MG63 (cell line): ENCODE measurements at regions not wholly inside any gene's neighbourhood (a gene's known extent, or its start where the extent isn't known, plus 50 kb on each side); places are given as distances from the start of the nearest gene placed in this dataset.
"Not testable (repeated sequence)": the region's sequence is repeated elsewhere in the genome, so short reads cannot be mapped to it uniquely, and the experiment has no call there.

ENCODE experiments used
- DNase-seq: peaks from one replicate; pipeline ENCODE4 v3.0.0-alpha.2; 2020
- H3K27me3 ChIP-seq: fragments of 250-450 bp; sonication (Bioruptor Pico); 2 replicates; pipeline ENCODE4 v1.5.1; 2020; ENCODE audit warnings: mild to moderate bottlenecking, moderate library complexity
- H3K36me3 ChIP-seq: fragments of 250-450 bp; sonication (Bioruptor Pico); 2 replicates; pipeline ENCODE4 v1.5.1; 2020; ENCODE audit warnings: mild to moderate bottlenecking, moderate library complexity
- H3K4me3 ChIP-seq: fragments of 250-450 bp; sonication (Bioruptor Pico); 2 replicates; pipeline ENCODE4 v1.5.1; 2020; ENCODE audit warnings: mild to moderate bottlenecking, moderate library complexity
- H3K9me3 ChIP-seq: fragments of 250-450 bp; sonication (Bioruptor Pico); 2 replicates; pipeline ENCODE4 v1.5.1; 2020; ENCODE audit warnings: mild to moderate bottlenecking, moderate library complexity

GRCh38 chr12:13924286-13924685 is 57.1 kb downstream of the GRIN2B start:
- no peaks in the 10 kb centered on the region for H3K27me3 ChIP-seq
- H3K4me3 ChIP-seq = no peak overlapping the region
- H3K9me3 ChIP-seq = no peaks in the 10 kb centered on the region
- no peak for DNase-seq
- no peaks in the 10 kb centered on the region for H3K36me3 ChIP-seq

- H3K27me3 ChIP-seq = no peaks in the 10 kb centered on the region
- no peak overlapping the region for H3K4me3 ChIP-seq
- H3K36me3 ChIP-seq = no peaks in the 10 kb centered on the region
- no peak for DNase-seq
- no peaks in the 10 kb centered on the region for H3K9me3 ChIP-seq
Measured at GRCh38 chr12:13918897-13919296, 62.5 kb downstream of the GRIN2B start.

GRCh38 chr12:13915096-13915495 is 66.3 kb downstream of the GRIN2B start:
- DNase-seq = no peak
- no peak overlapping the region for H3K4me3 ChIP-seq
- H3K36me3 ChIP-seq = no peaks in the 10 kb centered on the region
- H3K27me3 ChIP-seq = no peaks in the 10 kb centered on the region
- no peaks in the 10 kb centered on the region for H3K9me3 ChIP-seq

- no peak overlapping the region for H3K4me3 ChIP-seq
- DNase-seq = no peak
Measured at GRCh38 chr12:13913371-13913770, 68.0 kb downstream of the GRIN2B start.

GRCh38 chr12:13911756-13912554 is 69.4 kb downstream of the GRIN2B start:
- Histone ChIP-seq H3K9me3 (no peaks in the 10 kb centered on the region), H3K27me3 (no peaks in the 10 kb centered on the region), H3K36me3 (no peaks in the 10 kb centered on the region), H3K4me3 (no peak overlapping the region)
- DNase-seq = no peak

More at GRCh38 chr12:13913371-13913770, 68.0 kb downstream of the GRIN2B start:
- no peaks in the 10 kb centered on the region for H3K36me3 ChIP-seq
- H3K9me3 ChIP-seq = no peaks in the 10 kb centered on the region
- H3K27me3 ChIP-seq = no peaks in the 10 kb centered on the region

- Histone ChIP-seq H3K9me3 (peaks cover 2% of the 10 kb centered on the region), H3K36me3 (no peaks in the 10 kb centered on the region), H3K27me3 (no peaks in the 10 kb centered on the region), H3K4me3 (no peak overlapping the region)
- DNase-seq = no peak
Measured at GRCh38 chr12:13905794-13906193, 75.6 kb downstream of the GRIN2B start.

GRCh38 chr12:13900718-13901117 is 80.7 kb downstream of the GRIN2B start:
- Histone ChIP-seq H3K9me3 (peaks cover 2% of the 10 kb centered on the region), H3K27me3 (no peaks in the 10 kb centered on the region), H3K4me3 (no peak overlapping the region), H3K36me3 (no peaks in the 10 kb centered on the region)
- no peak for DNase-seq

GRCh38 chr12:13898387-13898786 is 83.0 kb downstream of the GRIN2B start:
- not testable (repeated sequence) for DNase-seq, H3K27me3 ChIP-seq

GRCh38 chr12:13897811-13898210 is 83.6 kb downstream of the GRIN2B start:
- Histone ChIP-seq H3K36me3 (no peaks in the 10 kb centered on the region), H3K27me3 (no peaks in the 10 kb centered on the region), H3K9me3 (no peaks in the 10 kb centered on the region), H3K4me3 (no peak overlapping the region)
- no peak for DNase-seq

More at GRCh38 chr12:13898387-13898786, 83.0 kb downstream of the GRIN2B start:
- H3K4me3 ChIP-seq, H3K9me3 ChIP-seq, H3K36me3 ChIP-seq: not testable (repeated sequence)

- no peaks in the 10 kb centered on the region for H3K27me3 ChIP-seq
- no peak for DNase-seq
Measured at GRCh38 chr12:13896063-13896626, 85.3 kb downstream of the GRIN2B start.

GRCh38 chr12:13891902-13892301 is 89.5 kb downstream of the GRIN2B start:
- DNase-seq = no peak
- Histone ChIP-seq H3K36me3 (no peaks in the 10 kb centered on the region), H3K9me3 (no peaks in the 10 kb centered on the region), H3K4me3 (no peak overlapping the region), H3K27me3 (no peaks in the 10 kb centered on the region)

More at GRCh38 chr12:13896063-13896626, 85.3 kb downstream of the GRIN2B start:
- H3K4me3 ChIP-seq = no peak overlapping the region
- no peaks in the 10 kb centered on the region for H3K9me3 ChIP-seq
- no peaks in the 10 kb centered on the region for H3K36me3 ChIP-seq

- Histone ChIP-seq H3K36me3 (no peaks in the 10 kb centered on the region), H3K9me3 (no peaks in the 10 kb centered on the region), H3K27me3 (no peaks in the 10 kb centered on the region), H3K4me3 (no peak overlapping the region)
- DNase-seq = no peak
Measured at GRCh38 chr12:13890943-13891342, 90.5 kb downstream of the GRIN2B start.

GRCh38 chr12:13887779-13888388 is 93.5 kb downstream of the GRIN2B start:
- H3K36me3 ChIP-seq = no peaks in the 10 kb centered on the region
- H3K4me3 ChIP-seq = no peak overlapping the region
- H3K27me3 ChIP-seq = no peaks in the 10 kb centered on the region
- H3K9me3 ChIP-seq = no peaks in the 10 kb centered on the region
- DNase-seq = no peak

- no peaks in the 10 kb centered on the region for H3K36me3 ChIP-seq
- H3K9me3 ChIP-seq = no peaks in the 10 kb centered on the region
- H3K4me3 ChIP-seq = no peak overlapping the region
- no peaks in the 10 kb centered on the region for H3K27me3 ChIP-seq
- DNase-seq = no peak
Measured at GRCh38 chr12:13882176-13882575, 99.2 kb downstream of the GRIN2B start.

GRCh38 chr12:13880613-13881012 is 100.8 kb downstream of the GRIN2B start:
- Histone ChIP-seq H3K36me3 (no peaks in the 10 kb centered on the region), H3K9me3 (no peaks in the 10 kb centered on the region), H3K4me3 (no peak overlapping the region), H3K27me3 (no peaks in the 10 kb centered on the region)
- DNase-seq = no peak

- Histone ChIP-seq H3K36me3 (no peaks in the 10 kb centered on the region), H3K4me3 (no peak overlapping the region), H3K9me3 (no peaks in the 10 kb centered on the region), H3K27me3 (0 out of 2 replicates have a peak, but pooled peaks cover 5% of the 10 kb centered on the region)
- DNase-seq = no peak
Measured at GRCh38 chr12:13875744-13876143, 105.7 kb downstream of the GRIN2B start.

GRCh38 chr12:13870255-13870654 is 111.1 kb downstream of the GRIN2B start:
- no peak overlapping the region for H3K4me3 ChIP-seq
- DNase-seq = no peak
- H3K9me3 ChIP-seq = no peaks in the 10 kb centered on the region
- 0 out of 2 replicates have a peak, but pooled peaks cover 5% of the 10 kb centered on the region for H3K27me3 ChIP-seq
- H3K36me3 ChIP-seq = no peaks in the 10 kb centered on the region
